ENCODE measurements at regions not wholly inside any gene's neighbourhood (a gene's known extent, or its start where the extent isn't known, plus 50 kb on each side); places are given as distances from the start of the nearest gene placed in this dataset.

DNA sequence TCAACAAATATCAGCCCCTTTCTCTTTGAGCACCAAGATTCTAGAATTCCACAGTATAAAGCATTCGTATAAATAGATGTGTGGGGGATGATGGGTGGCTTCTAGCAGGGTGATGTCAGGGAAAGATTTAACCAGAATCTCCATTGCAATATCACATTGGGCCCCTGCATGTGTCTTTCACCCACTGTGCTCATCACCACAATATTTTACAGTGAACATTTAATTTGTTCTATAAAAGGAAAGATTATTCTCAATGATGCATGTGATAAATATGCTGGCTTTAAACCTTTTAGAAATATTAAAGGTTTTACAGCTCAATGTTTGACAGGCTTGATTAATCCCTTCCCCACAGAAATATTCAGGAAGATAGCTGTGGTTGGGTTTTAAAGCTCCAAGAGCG, 457.8 kb upstream of the DAB1 start (continued):
- TF ChIP-seq FOXP4 (CRISPR knock-in tag; IDR thresholded peaks at IDR 0.05; ENCODE audit: borderline replicate concordance) = no peak

DNA sequence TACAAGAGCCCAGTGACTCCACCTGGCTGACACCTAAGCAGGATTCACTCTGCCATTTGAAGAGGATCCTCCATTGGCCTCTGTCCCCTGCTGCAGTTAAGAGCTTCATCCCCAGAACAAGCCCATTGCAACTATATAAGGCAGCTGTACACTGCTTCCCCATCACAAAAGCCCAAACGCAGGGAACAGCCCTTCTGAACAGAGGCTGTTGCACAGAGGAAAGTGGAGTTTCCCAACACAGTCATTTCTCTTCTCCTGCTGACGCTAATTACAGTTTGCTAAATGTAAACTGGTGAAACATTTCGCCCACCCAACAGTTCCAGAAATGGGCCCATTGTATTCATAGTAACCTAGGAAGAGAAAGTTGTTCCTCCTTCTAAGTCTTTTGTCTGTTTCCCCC, 455.8 kb upstream of the DAB1 start:
- Histone ChIP-seq H3K9me3 (replicated peaks; ENCODE audit: control insufficient read depth, insufficient read depth, low read depth, low read length) (no peaks in the 10 kb centered on the region), H3K4me3 (no peak overlapping the region), H3K9me1 (ENCODE audit: control insufficient read depth, insufficient read depth, low read length) (no peaks in the 10 kb centered on the region), H2AFZ (ENCODE audit: low read depth, low read length) (no peak overlapping the region), H3K4me1 (replicated peaks in 1 of 2; ENCODE audit: control insufficient read depth in 2 of 2, insufficient read depth in 2 of 2, low read length in 2 of 2) (no peaks in the 10 kb centered on the region), H4K20me1 (replicated peaks; ENCODE audit: control insufficient read depth, insufficient read depth, low read length) (no peaks in the 10 kb centered on the region), H3K79me2 (ENCODE audit: control insufficient read depth, insufficient read depth, low read length) (no peaks in the 10 kb centered on the region), H3K4me2 (ENCODE audit: insufficient read depth, low read length) (no peak overlapping the region), H3K9ac (ENCODE audit: insufficient read depth in 1 of 2, low read depth in 2 of 2, low read length in 2 of 2) (no peak overlapping the region), H3K27me3 (ENCODE audit: control insufficient read depth in 2 of 2, insufficient read depth in 2 of 2, low read length in 2 of 2) (no peaks in the 10 kb centered on the region), H3K36me3 (ENCODE audit: control insufficient read depth, insufficient read depth, low read length) (no peaks in the 10 kb centered on the region), H3K27ac (ENCODE audit: extremely low read depth, low read depth, low read length) (no peak overlapping the region)
- intact Hi-C loops (cut with micrococcal nuclease) = no loop called here
- TF ChIP-seq GTF2E2 (tag; IDR thresholded peaks at IDR 0.05) (no peak), ZFP91 (CRISPR knock-in tag; IDR thresholded peaks at IDR 0.05) (no peak), MBD2 (IDR thresholded peaks at IDR 0.05; ENCODE audit: borderline replicate concordance, low read depth) (no peak)
- ATAC-seq (no peak), DNase-seq (ENCODE audit: extremely low read depth in 1 of 4, low spot score in 3 of 4) (no peak), FAIRE-seq (no peak)
- WGBS (ENCODE audit: insufficient coverage, low coverage, missing lambda C conversion rate) = 2% methylated on average over 3 of the region's 3 CpGs
- CTCF ChIA-PET (ENCODE audit: low intra/inter-chr PET ratio) = no interaction called here
- no TSS peak for BruUV-seq (replicated peaks)
- POLR2A ChIA-PET = no interaction called here
- in situ Hi-C loops (cut with MboI) = no loop called here

Measured in K562 (cell line).